ENCODE measurements at regions not wholly inside any gene's neighbourhood (a gene's known extent, or its start where the extent isn't known, plus 50 kb on each side); places are given as distances from the start of the nearest gene placed in this dataset.

GRCh38 chr15:49801796-49802195 lies 180.9 kb downstream of the DTWD1 start:
- TF ChIP-seq CTCF (conservative IDR thresholded peaks at IDR 0.05; ENCODE audit: low read length): no peak
- TF ChIP-seq EZH2phosphoT487 (IDR thresholded peaks at IDR 0.05; ENCODE audit: borderline replicate concordance, low read depth, low read length): no peak
